AG08396 (cell line): ENCODE measurements at regions not wholly inside any gene's neighbourhood (a gene's known extent, or its start where the extent isn't known, plus 50 kb on each side); places are given as distances from the start of the nearest gene placed in this dataset.
A peak's percentile ranks its signal among the peaks of the same experiment; 100 is the strongest.

Experiments used
- DNase-seq: peaks from one replicate; pipeline ENCODE4 v3.0.0; 2012; ENCODE audit warnings: low spot score, mixed read lengths

- no peak for DNase-seq
Observed at GRCh38 chr9:121569266-121569648, 69.6 kb upstream of the GGTA1 start.

- DNase-seq: no peak
Observed at GRCh38 chr9:121572581-121572980, 72.9 kb upstream of the GGTA1 start.

GRCh38 chr9:121573717-121574485 lies 74.3 kb upstream of the GGTA1 start:
- DNase-seq: no peak

GRCh38 chr9:121574774-121575519 lies 75.3 kb upstream of the GGTA1 start:
- DNase-seq: no peak

DNA sequence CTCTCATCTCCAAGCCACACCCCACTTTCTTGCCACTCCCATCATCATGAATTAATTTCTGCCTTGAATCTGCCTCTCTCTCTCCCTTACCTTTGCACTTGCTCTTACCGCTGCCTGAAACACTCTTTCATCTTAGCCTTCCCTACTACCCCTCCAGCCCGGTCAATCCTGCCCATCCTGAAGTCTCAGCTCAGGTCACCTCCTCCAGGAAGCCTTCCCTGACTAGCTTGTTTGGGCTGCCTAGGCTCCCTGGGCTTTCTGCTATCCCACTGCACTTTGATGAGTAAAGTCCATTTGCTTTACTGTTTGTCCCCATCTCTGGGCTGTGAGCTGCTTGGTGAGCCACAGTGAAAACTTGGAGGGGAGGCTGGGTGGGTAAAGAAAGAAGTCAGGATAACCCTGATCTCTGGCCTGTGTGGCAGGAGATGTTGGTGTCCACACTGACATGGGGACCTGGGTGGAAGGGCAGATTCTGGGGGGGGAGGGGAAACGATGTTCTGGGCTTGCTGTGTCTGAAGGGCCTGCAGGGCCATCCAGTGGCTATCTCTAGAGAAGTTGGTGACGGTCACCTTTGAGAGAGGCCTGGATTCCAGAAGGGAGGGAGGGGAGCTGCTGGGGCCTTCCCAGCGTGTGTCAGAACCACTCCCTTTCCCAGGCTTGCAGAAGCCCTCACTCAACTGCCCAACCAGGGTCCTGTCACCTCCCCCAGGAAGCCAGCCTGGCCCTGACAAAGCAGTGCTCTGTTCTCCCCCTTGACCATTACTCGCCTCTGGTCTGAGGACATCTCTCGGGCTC lies 75.0 kb upstream of the DAB2IP start:
- no peak for DNase-seq

GRCh38 chr9:121577166-121577565 lies 74.3 kb upstream of the DAB2IP start:
- DNase-seq: no peak

GRCh38 chr9:121577572-121577971 lies 73.9 kb upstream of the DAB2IP start:
- DNase-seq: no peak

DNA sequence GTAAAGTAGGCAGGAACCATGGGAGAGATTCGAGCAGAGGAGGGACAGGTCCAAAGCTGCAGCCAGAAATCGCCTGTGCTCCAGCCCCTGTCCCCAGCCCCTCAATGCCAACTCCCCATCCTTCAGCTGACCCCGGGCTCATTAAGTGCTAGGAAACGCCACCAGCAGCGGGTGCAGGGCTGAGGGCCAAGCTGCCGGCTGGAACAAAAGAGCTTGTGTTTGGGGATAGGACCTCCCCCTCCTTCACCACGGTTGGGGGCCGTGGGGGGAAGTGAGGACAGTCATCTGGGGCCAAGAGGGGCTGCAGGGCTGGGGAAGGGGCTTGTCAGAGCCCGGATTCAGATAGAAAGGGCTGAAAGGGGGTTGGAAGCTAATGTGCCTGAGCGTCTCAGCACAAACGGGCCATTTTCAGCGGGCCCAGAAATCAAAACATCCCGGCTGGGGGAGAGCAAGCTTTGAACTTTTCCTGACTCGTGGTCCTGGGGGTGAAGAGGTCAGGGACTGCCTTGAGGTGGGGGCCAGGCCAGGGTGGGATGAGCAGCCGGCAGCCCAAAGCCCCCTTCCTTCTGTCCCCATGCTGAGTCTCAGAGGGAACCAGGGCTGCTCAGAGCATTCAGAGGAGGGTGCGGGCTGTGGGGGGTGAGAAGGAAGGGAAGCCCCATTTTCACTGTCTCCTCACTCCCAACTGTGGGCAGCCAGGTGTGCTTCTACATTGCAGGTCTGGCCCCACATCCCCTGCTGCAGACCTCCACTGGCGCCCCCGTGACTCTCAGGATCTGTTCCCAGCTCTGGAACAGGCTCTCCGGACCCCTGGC lies 69.4 kb upstream of the DAB2IP start:
- DNase-seq: no peak

DNA sequence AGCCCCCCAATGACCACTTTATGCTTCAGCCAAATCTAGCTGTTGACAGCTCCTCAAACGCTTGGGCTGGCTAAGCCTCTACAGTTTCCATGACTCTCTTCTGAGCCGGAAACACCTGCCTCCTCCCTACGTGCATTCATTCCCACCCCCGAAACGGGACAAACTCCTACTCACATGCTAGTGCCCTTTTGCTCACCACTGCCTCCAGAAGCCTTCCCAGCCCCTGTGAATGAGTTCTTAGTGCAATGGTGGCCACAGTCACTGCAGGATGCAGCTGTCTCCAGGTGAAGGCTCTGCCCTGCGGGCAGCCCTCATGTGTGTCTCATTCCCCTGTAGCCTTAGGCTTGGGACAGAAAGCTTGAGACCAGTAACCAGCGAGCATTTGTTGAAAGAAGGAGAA lies 68.8 kb upstream of the DAB2IP start:
- DNase-seq: no peak

DNA sequence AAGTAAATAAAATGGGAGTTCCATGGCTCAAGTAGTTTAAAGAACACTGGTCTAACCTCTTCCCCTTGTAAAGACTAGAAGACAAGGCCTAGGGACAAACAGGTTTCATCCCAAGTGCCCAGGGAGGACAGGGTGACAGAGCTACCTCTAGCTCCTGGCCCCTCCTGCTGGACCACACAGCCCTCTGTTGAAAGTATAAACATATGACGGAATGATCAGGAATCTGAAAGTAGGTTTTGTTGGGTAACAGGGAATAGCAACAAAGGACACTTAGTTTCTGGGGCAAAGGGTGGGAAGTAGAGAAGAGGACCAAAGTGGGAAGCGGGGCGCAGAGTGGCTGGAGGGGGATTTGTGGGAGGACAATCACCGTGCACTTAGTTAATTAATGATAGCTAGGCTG lies 67.0 kb upstream of the DAB2IP start:
- peak; percentile 61 for DNase-seq

- no peak for DNase-seq
Observed at GRCh38 chr9:121587863-121588262, 63.6 kb upstream of the DAB2IP start.

- DNase-seq: no peak
Observed at GRCh38 chr9:121589986-121590385, 61.4 kb upstream of the DAB2IP start.

- no peak for DNase-seq
Observed at GRCh38 chr9:121592265-121592664, 59.2 kb upstream of the DAB2IP start.

- DNase-seq: no peak
Observed at GRCh38 chr9:121593066-121593465, 58.4 kb upstream of the DAB2IP start.

DNA sequence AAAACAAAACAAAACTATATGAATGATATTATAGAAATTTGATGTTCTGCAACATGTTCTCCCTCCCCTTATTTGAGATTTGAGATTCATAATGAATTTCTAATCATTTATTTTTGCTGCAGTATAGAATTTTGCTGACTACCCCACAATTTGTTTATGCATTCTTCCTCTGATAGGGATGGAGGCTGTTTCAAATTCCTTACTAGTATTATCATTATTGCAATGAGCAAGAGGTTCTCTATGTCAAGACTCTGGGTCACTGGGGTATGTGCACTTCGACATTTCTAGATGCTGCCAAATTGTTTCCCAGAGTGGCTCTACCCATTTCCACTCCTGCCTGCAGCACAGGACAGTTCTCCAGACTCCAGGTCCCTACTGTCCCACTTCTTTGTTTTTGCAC lies 54.9 kb upstream of the DAB2IP start:
- DNase-seq: peak; percentile 83

DNA sequence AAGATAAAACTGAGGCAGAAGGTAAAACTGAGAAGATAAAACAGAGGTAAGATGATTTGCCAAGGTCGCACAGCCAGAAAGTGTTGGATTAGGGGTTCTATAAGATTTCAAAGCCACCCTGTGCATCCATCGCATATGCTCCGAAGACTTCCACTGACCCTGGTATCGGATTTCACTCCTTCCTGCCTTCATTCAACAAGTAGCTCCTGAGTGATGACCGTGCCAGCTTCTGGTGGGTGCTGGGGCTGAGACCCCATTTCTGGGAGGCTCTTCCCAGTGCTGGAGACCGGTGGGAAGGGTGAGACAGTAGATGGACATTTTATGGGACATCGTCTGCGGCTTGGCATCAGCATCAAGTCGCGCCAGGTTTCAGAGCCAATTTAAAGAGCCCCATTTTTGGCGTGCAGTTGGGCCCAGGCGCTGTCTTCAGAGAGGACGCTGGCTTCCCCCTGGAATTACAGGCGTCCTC lies 53.7 kb upstream of the DAB2IP start:
- DNase-seq: no peak

GRCh38 chr9:121598167-121598964 lies 53.1 kb upstream of the DAB2IP start:
- peak; percentile 92 for DNase-seq

DNA sequence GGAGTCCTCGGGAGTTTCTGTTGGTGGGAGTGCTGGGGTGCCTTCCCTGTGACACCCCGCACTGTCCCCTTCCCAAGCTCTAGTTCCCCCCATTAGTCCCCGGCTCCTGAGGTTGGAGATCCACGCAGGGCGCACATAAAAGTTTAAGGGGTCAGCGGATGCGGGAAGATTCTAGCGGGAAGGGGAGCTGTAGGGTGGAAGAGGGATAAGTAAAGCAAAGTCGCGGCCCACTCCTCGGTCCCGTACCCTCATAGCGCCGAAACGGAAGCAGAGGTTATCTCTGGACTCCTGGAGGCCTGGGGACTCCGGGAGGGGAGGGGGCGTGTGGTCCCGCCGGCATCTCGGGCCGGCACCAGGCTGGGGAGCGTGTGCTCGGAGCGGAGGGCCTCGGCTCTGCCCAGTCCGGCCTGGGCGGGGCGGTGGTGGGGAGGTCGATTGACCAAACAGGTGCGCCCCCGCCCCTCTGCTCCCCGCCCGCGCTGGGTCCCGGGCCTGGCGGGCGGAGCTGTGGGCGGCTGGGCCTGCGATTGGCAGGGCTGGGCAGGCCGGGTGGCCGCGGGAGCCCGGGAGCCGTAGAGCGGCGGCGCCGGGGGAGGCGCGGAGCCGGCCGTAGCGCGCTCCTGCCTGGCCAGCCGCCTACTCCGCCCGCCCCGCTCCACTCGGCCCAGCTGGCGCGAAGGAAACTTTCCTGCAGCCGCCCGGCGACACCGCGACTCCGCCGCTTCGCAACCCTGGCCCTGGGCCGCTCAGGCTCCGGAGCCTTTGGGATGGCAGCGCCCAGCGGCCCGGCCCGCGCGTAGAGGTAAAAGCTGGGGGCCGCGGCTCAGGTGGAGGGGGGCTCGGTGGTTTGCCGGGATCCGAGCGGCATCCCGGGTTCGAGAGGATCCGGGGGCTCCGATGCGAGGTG lies 52.2 kb upstream of the DAB2IP start:
- peak; percentile 89 for DNase-seq

DNA sequence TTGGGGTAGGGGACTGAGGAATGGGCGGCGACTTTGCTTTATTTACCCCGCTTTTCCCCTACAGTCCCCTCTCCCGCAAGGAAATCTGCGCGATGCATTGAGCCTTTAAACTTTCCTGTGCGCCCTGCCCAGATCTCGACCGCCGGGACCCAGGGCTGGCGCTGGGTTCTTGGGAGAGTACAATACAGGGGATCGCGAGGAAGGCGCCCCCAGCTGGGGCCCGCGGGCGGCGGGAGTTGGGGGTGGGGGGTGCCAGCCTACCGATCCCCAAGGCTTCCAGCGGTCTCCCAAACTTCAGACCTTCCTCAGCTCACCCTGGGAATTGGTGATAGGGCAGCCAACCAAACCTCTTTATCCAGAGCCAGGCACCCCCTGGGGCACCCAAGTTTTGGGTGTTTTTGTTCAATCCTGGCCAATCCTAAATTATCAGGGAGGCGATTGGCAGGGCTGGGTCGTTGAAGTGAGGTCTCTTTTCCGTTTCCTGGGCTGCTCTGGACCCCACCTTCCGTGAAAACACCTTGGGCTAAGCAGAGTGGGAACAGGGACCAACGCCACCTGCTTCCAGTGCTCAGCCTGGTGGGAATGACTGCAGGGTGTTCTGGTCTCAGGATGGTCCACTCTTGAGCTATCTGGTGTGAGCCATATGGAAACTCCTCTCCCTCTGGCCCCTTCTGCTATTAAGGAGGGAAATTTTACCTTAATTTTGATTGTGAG lies 51.4 kb upstream of the DAB2IP start:
- no peak for DNase-seq
